ENCODE measurements at regions not wholly inside any gene's neighbourhood (a gene's known extent, or its start where the extent isn't known, plus 50 kb on each side); places are given as distances from the start of the nearest gene placed in this dataset.

DNA sequence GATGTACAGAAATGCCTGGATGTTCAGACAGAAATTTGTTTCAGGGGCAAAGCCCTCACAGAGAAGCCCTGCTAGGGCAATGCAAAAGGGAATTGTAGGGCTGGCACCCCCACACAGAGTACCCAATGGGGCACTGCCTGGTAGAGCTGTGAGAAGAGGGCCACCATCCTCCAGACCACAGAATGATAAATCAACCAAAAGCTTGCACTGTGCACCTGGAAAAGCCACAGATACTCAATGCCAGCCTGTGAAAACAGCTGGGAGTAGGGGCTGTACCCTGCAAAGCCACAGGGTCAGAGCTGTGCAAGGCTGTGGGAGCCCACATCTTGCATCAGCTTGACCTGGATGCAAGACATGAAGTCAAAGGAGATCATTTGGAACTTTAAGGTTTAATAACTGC, 477.9 kb upstream of the NECTIN3 start:
- Histone ChIP-seq H2AK5ac (ENCODE audit: insufficient read length, low read length) (no peak overlapping the region), H3K4me1 (ENCODE audit: insufficient read depth, low read length) (no peaks in the 10 kb centered on the region; the same call in 1 of the 2 replicates), H3K9ac (ENCODE audit: extremely low read depth, insufficient read length, low read length) (no peak overlapping the region), H3K23ac (ENCODE audit: insufficient read length, low read depth, low read length) (no peak overlapping the region), H2AFZ (ENCODE audit: low read length) (no peak overlapping the region), H3T11ph (ENCODE audit: low read length) (no peak overlapping the region), H2BK20ac (ENCODE audit: low read depth, low read length, poor library complexity, severe bottlenecking) (no peak overlapping the region), H3K56ac (ENCODE audit: insufficient read length, low read depth, low read length) (no peak overlapping the region), H3K79me2 (ENCODE audit: insufficient read depth, low read length) (no peaks in the 10 kb centered on the region), H4K91ac (ENCODE audit: insufficient read length, low read depth, low read length) (no peak overlapping the region), H3K23me2 (ENCODE audit: insufficient read length, low read depth, low read length, poor library complexity, severe bottlenecking) (no peaks in the 10 kb centered on the region), H3K79me1 (ENCODE audit: insufficient read depth, low read depth, low read length, poor library complexity, severe bottlenecking) (no peaks in the 10 kb centered on the region), H3K14ac (ENCODE audit: insufficient read depth, low read length) (no peak overlapping the region), H4K5ac (ENCODE audit: insufficient read length, low read depth, low read length) (no peak overlapping the region), H2BK5ac (ENCODE audit: insufficient read length, low read length) (no peak overlapping the region), H3K9me3 (ENCODE audit: control insufficient read depth, low read depth, low read length) (peaks cover 12% of the 10 kb centered on the region), H2BK15ac (ENCODE audit: low read depth, low read length) (no peak overlapping the region), H3K18ac (ENCODE audit: insufficient read length, low read depth, low read length) (no peak overlapping the region), H3K27ac (ENCODE audit: insufficient read length, low read depth, low read length) (no peak overlapping the region), H3K4ac (ENCODE audit: low read depth, low read length) (no peak overlapping the region), H4K8ac (replicated peaks; ENCODE audit: insufficient read length, low read depth, low read length) (no peak overlapping the region), H2BK120ac (ENCODE audit: low read depth, low read length, poor library complexity, severe bottlenecking) (no peak overlapping the region), H4K20me1 (ENCODE audit: control insufficient read depth, insufficient read depth, insufficient read length) (no peaks in the 10 kb centered on the region), H3K27me3 (ENCODE audit: insufficient read depth, low read length) (no peaks in the 10 kb centered on the region), H3K4me2 (ENCODE audit: insufficient read depth, insufficient read length, low read length) (no peak overlapping the region), H2BK12ac (ENCODE audit: insufficient read length, low read depth, low read length) (no peak overlapping the region)
- peaks cover 36 to 55% (median 41%) of the 10 kb centered on the region in 3 experiments for H3K36me3 Mint-ChIP-seq (ENCODE audit: insufficient read depth in 1 of 3, low read depth in 3 of 3)
- no peaks in the 10 kb centered on the region for H3K27me3 Mint-ChIP-seq (ENCODE audit: low read depth)
- TF ChIP-seq, protein P1, sequence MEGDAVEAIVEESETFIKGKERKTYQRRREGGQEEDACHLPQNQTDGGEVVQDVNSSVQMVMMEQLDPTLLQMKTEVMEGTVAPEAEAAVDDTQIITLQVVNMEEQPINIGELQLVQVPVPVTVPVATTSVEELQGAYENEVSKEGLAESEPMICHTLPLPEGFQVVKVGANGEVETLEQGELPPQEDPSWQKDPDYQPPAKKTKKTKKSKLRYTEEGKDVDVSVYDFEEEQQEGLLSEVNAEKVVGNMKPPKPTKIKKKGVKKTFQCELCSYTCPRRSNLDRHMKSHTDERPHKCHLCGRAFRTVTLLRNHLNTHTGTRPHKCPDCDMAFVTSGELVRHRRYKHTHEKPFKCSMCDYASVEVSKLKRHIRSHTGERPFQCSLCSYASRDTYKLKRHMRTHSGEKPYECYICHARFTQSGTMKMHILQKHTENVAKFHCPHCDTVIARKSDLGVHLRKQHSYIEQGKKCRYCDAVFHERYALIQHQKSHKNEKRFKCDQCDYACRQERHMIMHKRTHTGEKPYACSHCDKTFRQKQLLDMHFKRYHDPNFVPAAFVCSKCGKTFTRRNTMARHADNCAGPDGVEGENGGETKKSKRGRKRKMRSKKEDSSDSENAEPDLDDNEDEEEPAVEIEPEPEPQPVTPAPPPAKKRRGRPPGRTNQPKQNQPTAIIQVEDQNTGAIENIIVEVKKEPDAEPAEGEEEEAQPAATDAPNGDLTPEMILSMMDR (conservative IDR thresholded peaks at IDR 0.05): no peak
- no peak overlapping the region for H3K27ac Mint-ChIP-seq
- peaks cover 27 to 35% of the 10 kb centered on the region in 2 experiments for H3K9me3 Mint-ChIP-seq
- DNase-seq: no peak
- H3K4me1 Mint-ChIP-seq: peaks cover 13 to 17% of the 10 kb centered on the region in 2 experiments
- no peak overlapping the region for H3K4me3 Mint-ChIP-seq

Measured in H9 (cell line).